ENCODE measurements at regions not wholly inside any gene's neighbourhood (a gene's known extent, or its start where the extent isn't known, plus 50 kb on each side); places are given as distances from the start of the nearest gene placed in this dataset.
"Not testable (repeated sequence)": the region's sequence is repeated elsewhere in the genome, so short reads cannot be mapped to it uniquely, and the experiment has no call there.

GRCh38 chr3:144831955-144832716, 860.5 kb downstream of the DIPK2A start:
- ATAC-seq (no peak), DNase-seq (no peak)
- no peak overlapping the region for H3K27ac ChIP-seq
- no peak for TF ChIP-seq CTCF (IDR thresholded peaks at IDR 0.05)
- no peak for TF ChIP-seq POLR2A (IDR thresholded peaks at IDR 0.05)
- H3K4me3 ChIP-seq: no peak overlapping the region
- H3K9me3 ChIP-seq: no peaks in the 10 kb centered on the region
- H3K4me1 ChIP-seq: no peaks in the 10 kb centered on the region
- H3K36me3 ChIP-seq (replicated peaks in 1 of 2; ENCODE audit: insufficient read depth in 1 of 2, low read depth in 2 of 2): no peaks in the 10 kb centered on the region
- intact Hi-C loops (cut with DNase I): no loop called here
- H3K27me3 ChIP-seq: no peaks in the 10 kb centered on the region

- H3K36me3 ChIP-seq (replicated peaks in 1 of 2; ENCODE audit: insufficient read depth in 1 of 2, low read depth in 2 of 2): no peaks in the 10 kb centered on the region
- TF ChIP-seq POLR2A (IDR thresholded peaks at IDR 0.05): no peak
- no peak for TF ChIP-seq CTCF (IDR thresholded peaks at IDR 0.05)
- H3K27ac ChIP-seq: no peak overlapping the region
- DNase-seq (no peak), ATAC-seq (no peak)
- H3K4me3 ChIP-seq: no peak overlapping the region
- intact Hi-C loops (cut with DNase I): no loop called here
- peaks cover 0 to 6% (median 0%) of the 10 kb centered on the region in 3 donors for H3K9me3 ChIP-seq
- H3K27me3 ChIP-seq: no peaks in the 10 kb centered on the region
- WGBS, 2 donors: 77 to 84% methylated on average over 2 of the region's 2 CpGs
- no peaks in the 10 kb centered on the region for H3K4me1 ChIP-seq
These were observed 868.4 kb downstream of the DIPK2A start for GRCh38 chr3:144839991-144840390.

GRCh38 chr3:144840866-144841265, 869.2 kb downstream of the DIPK2A start:
- Histone ChIP-seq H3K27me3 (no peaks in the 10 kb centered on the region), H3K36me3 (replicated peaks in 1 of 2; ENCODE audit: insufficient read depth in 1 of 2, low read depth in 2 of 2) (no peaks in the 10 kb centered on the region), H3K4me1 (no peaks in the 10 kb centered on the region), H3K4me3 (no peak overlapping the region), H3K9me3 (peaks cover 0 to 6% (median 0%) of the 10 kb centered on the region in 3 donors), H3K27ac (no peak overlapping the region)
- ATAC-seq (no peak), DNase-seq (no peak)
- intact Hi-C loops (cut with DNase I): no loop called here
- WGBS, 2 donors: 38 to 56% methylated on average over 1 of the region's 1 CpG
- no peak for TF ChIP-seq POLR2A (IDR thresholded peaks at IDR 0.05)
- TF ChIP-seq CTCF (IDR thresholded peaks at IDR 0.05): no peak

GRCh38 chr3:144843099-144843498, 871.5 kb downstream of the DIPK2A start:
- H3K27me3 ChIP-seq: no peaks in the 10 kb centered on the region
- no peak overlapping the region for H3K4me3 ChIP-seq
- DNase-seq (no peak), ATAC-seq (no peak)
- peaks cover 0 to 6% (median 0%) of the 10 kb centered on the region in 3 donors for H3K9me3 ChIP-seq
- TF ChIP-seq CTCF (IDR thresholded peaks at IDR 0.05) (no peak), POLR2A (IDR thresholded peaks at IDR 0.05) (no peak)
- no peak overlapping the region for H3K27ac ChIP-seq
- 77 to 86% methylated on average over 8 of the region's 8 CpGs for WGBS, 2 donors
- no peaks in the 10 kb centered on the region for H3K4me1 ChIP-seq
- no peaks in the 10 kb centered on the region for H3K36me3 ChIP-seq (replicated peaks in 1 of 2; ENCODE audit: insufficient read depth in 1 of 2, low read depth in 2 of 2)
- intact Hi-C loops (cut with DNase I): no loop called here

GRCh38 chr3:144852999-144853398, 881.4 kb downstream of the DIPK2A start:
- Histone ChIP-seq H3K4me1 (no peaks in the 10 kb centered on the region), H3K4me3 (no peak overlapping the region), H3K27me3 (no peaks in the 10 kb centered on the region), H3K36me3 (replicated peaks in 1 of 2; ENCODE audit: insufficient read depth in 1 of 2, low read depth in 2 of 2) (no peaks in the 10 kb centered on the region), H3K9me3 (no peaks in the 10 kb centered on the region), H3K27ac (no peak overlapping the region)
- TF ChIP-seq POLR2A (IDR thresholded peaks at IDR 0.05): no peak
- DNase-seq (no peak), ATAC-seq (no peak)
- intact Hi-C loops (cut with DNase I): no loop called here

- H3K27me3 ChIP-seq; ATAC-seq; H3K36me3 ChIP-seq (replicated peaks in 1 of 2; ENCODE audit: insufficient read depth in 1 of 2, low read depth in 2 of 2); intact Hi-C loops (cut with DNase I); H3K4me3 ChIP-seq; H3K4me1 ChIP-seq; H3K9me3 ChIP-seq; DNase-seq; H3K27ac ChIP-seq: not testable (repeated sequence)
- WGBS, 2 donors: 86 to 91% methylated on average over 9 of the region's 9 CpGs
These were observed 882.4 kb downstream of the DIPK2A start for GRCh38 chr3:144854020-144854419.

Data from body of pancreas (tissue), 4 donors.